KOPT-K1 (cell line): ENCODE measurements at regions not wholly inside any gene's neighbourhood (a gene's known extent, or its start where the extent isn't known, plus 50 kb on each side); places are given as distances from the start of the nearest gene placed in this dataset.

Source experiments
- H3K27ac ChIP-seq: fragments of 200-600 bp; sonication (generic); 2 replicates; pipeline ENCODE4 v1.5.1; 2016; ENCODE audit warnings: antibody characterized with exemption, mild to moderate bottlenecking, low read depth, low read length; ENCODE audit not compliant: poor library complexity, severe bottlenecking
- H3K36me3 ChIP-seq: fragments of 200-600 bp; sonication (generic); 2 replicates; pipeline ENCODE4 v1.5.1; 2017; ENCODE audit warnings: antibody characterized with exemption, mild to moderate bottlenecking, low read length, moderate library complexity; ENCODE audit not compliant: insufficient read depth
- H3K9me3 ChIP-seq: fragments of 200-600 bp; sonication (generic); 2 replicates; pipeline ENCODE4 v1.5.1; 2017; ENCODE audit warnings: antibody characterized with exemption, low read length, mild to moderate bottlenecking; ENCODE audit not compliant: insufficient read depth, poor library complexity, severe bottlenecking

- H3K36me3 ChIP-seq: no peaks in the 10 kb centered on the region
- no peaks in the 10 kb centered on the region for H3K9me3 ChIP-seq
- H3K27ac ChIP-seq: no peak overlapping the region
These were observed 72.4 kb upstream of the TIAM1 start for GRCh38 chr21:31416465-31416864.

GRCh38 chr21:31414263-31415000, 70.4 kb upstream of the TIAM1 start:
- Histone ChIP-seq H3K9me3 (no peaks in the 10 kb centered on the region), H3K36me3 (no peaks in the 10 kb centered on the region), H3K27ac (no peak overlapping the region)

- Histone ChIP-seq H3K9me3 (no peaks in the 10 kb centered on the region), H3K36me3 (no peaks in the 10 kb centered on the region), H3K27ac (no peak overlapping the region)
These were observed 69.6 kb upstream of the TIAM1 start for GRCh38 chr21:31413698-31414097.

GRCh38 chr21:31410499-31411131, 66.6 kb upstream of the TIAM1 start:
- Histone ChIP-seq H3K27ac (peak overlapping the region; percentile 29), H3K36me3 (no peaks in the 10 kb centered on the region), H3K9me3 (no peaks in the 10 kb centered on the region)

- Histone ChIP-seq H3K36me3 (no peaks in the 10 kb centered on the region), H3K27ac (peak overlapping the region; percentile 29), H3K9me3 (no peaks in the 10 kb centered on the region)
These were observed 65.9 kb upstream of the TIAM1 start for GRCh38 chr21:31409831-31410487.

- Histone ChIP-seq H3K9me3 (no peaks in the 10 kb centered on the region), H3K36me3 (no peaks in the 10 kb centered on the region), H3K27ac (no peak overlapping the region)
These were observed 64.4 kb upstream of the TIAM1 start for GRCh38 chr21:31408301-31409088.

- Histone ChIP-seq H3K9me3 (no peaks in the 10 kb centered on the region), H3K36me3 (no peaks in the 10 kb centered on the region), H3K27ac (no peak overlapping the region)
These were observed 62.4 kb upstream of the TIAM1 start for GRCh38 chr21:31406510-31406909.

GRCh38 chr21:31405604-31406003, 61.5 kb upstream of the TIAM1 start:
- Histone ChIP-seq H3K27ac (no peak overlapping the region), H3K36me3 (no peaks in the 10 kb centered on the region), H3K9me3 (no peaks in the 10 kb centered on the region)

- no peaks in the 10 kb centered on the region for H3K36me3 ChIP-seq
- H3K27ac ChIP-seq: no peak overlapping the region
- H3K9me3 ChIP-seq: no peaks in the 10 kb centered on the region
These were observed 59.7 kb upstream of the TIAM1 start for GRCh38 chr21:31403596-31404333.

- H3K36me3 ChIP-seq: no peaks in the 10 kb centered on the region
- H3K9me3 ChIP-seq: no peaks in the 10 kb centered on the region
- H3K27ac ChIP-seq: peak overlapping the region; percentile 39
These were observed 55.5 kb upstream of the TIAM1 start for GRCh38 chr21:31399591-31399990.

GRCh38 chr21:31398574-31398973, 54.5 kb upstream of the TIAM1 start:
- Histone ChIP-seq H3K9me3 (no peaks in the 10 kb centered on the region), H3K27ac (peak overlapping the region; percentile 85), H3K36me3 (no peaks in the 10 kb centered on the region)

- H3K9me3 ChIP-seq: no peaks in the 10 kb centered on the region
- H3K27ac ChIP-seq: peak overlapping the region; percentile 85
- H3K36me3 ChIP-seq: no peaks in the 10 kb centered on the region
These were observed 53.9 kb upstream of the TIAM1 start for GRCh38 chr21:31397939-31398338.

GRCh38 chr21:31397515-31397926, 53.5 kb upstream of the TIAM1 start:
- Histone ChIP-seq H3K27ac (peak overlapping the region; percentile 85), H3K9me3 (no peaks in the 10 kb centered on the region)

GRCh38 chr21:31397030-31397429, 53.0 kb upstream of the TIAM1 start:
- H3K36me3 ChIP-seq: no peaks in the 10 kb centered on the region
- H3K27ac ChIP-seq: peak overlapping the region; percentile 85
- no peaks in the 10 kb centered on the region for H3K9me3 ChIP-seq

More at GRCh38 chr21:31397515-31397926, 53.5 kb upstream of the TIAM1 start:
- no peaks in the 10 kb centered on the region for H3K36me3 ChIP-seq
